Fibroblast of mammary gland (primary cell): ENCODE measurements at regions not wholly inside any gene's neighbourhood (a gene's known extent, or its start where the extent isn't known, plus 50 kb on each side); places are given as distances from the start of the nearest gene placed in this dataset.

Experiments
- DNase-seq: peaks from one replicate; pipeline ENCODE4 v3.0.0-alpha.2; 2010; ENCODE audit warnings: low read depth
- H3K4me3 ChIP-seq: 2 replicates; pipeline ENCODE4 v1.5.1; 2011; ENCODE audit warnings: low read depth, mild to moderate bottlenecking, low read length, moderate library complexity; ENCODE audit not compliant: control insufficient read depth
- TF ChIP-seq, protein P1 (sequence below): conservative IDR thresholded peaks from 2 replicates; pipeline ENCODE4 v1.5.1; 2011; ENCODE audit warnings: low read depth, low read length, inconsistent platforms; ENCODE audit not compliant: control insufficient read depth, insufficient read depth

- TF ChIP-seq, protein P1, sequence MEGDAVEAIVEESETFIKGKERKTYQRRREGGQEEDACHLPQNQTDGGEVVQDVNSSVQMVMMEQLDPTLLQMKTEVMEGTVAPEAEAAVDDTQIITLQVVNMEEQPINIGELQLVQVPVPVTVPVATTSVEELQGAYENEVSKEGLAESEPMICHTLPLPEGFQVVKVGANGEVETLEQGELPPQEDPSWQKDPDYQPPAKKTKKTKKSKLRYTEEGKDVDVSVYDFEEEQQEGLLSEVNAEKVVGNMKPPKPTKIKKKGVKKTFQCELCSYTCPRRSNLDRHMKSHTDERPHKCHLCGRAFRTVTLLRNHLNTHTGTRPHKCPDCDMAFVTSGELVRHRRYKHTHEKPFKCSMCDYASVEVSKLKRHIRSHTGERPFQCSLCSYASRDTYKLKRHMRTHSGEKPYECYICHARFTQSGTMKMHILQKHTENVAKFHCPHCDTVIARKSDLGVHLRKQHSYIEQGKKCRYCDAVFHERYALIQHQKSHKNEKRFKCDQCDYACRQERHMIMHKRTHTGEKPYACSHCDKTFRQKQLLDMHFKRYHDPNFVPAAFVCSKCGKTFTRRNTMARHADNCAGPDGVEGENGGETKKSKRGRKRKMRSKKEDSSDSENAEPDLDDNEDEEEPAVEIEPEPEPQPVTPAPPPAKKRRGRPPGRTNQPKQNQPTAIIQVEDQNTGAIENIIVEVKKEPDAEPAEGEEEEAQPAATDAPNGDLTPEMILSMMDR: no peak
- no peak for DNase-seq
- H3K4me3 ChIP-seq: no peak overlapping the region
Observed at GRCh38 chr6:91341473-91341872, 754.6 kb upstream of the MAP3K7 start.

DNA sequence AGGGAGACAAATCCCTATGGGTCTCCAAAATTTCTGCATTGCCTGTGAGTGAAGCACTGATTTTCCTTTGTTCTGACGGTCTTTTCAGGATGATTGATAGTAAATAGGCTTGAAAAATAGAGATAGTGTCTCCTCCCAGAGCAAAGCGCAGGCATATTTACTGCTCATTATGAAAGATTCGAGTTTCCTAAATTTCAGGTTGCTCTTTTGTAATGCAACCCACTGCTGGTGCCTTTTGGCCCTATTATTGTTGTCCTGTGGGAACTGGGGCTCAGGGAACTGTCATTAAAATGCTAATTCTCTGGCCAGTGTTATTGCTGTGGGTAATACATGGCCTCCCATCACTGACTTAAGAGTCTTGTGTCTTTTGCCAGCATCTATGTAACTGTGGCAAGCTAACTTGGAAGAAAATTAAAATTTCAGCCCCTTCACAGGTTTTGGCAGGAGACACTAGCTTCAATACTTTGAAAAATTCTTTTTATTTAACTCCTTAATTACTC is 754.1 kb upstream of the MAP3K7 start:
- TF ChIP-seq, protein P1: no peak
- DNase-seq: no peak
- H3K4me3 ChIP-seq: no peak overlapping the region

DNA sequence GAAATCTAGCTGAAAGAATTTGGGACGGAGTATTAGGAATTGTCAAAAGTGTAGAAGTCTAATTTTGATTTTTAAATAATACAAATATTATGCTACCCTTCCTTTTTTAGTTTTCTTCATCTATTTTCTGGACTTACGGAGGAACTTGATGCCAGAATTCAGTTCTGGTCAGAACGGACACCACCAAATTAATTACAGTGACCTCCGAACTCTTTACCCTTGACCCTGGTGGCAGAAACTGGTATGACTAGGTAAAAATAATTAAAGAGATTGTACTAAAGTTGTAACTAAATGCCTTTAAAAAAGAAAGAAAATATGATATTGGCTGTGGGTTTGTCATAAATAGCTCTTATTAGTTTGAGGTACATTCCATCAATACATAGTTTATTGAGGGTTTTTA is 751.1 kb upstream of the MAP3K7 start:
- no peak for DNase-seq
- no peak overlapping the region for H3K4me3 ChIP-seq
- TF ChIP-seq, protein P1: peak; percentile 20

GRCh38 chr6:91330896-91331295 is 744.0 kb upstream of the MAP3K7 start:
- DNase-seq: no peak
- TF ChIP-seq, protein P1: no peak
- H3K4me3 ChIP-seq: no peak overlapping the region

- no peak for DNase-seq
- TF ChIP-seq, protein P1: no peak
- H3K4me3 ChIP-seq: no peak overlapping the region
Observed at GRCh38 chr6:91328241-91328640, 741.4 kb upstream of the MAP3K7 start.

GRCh38 chr6:91324711-91325110 is 737.8 kb upstream of the MAP3K7 start:
- no peak for DNase-seq
- TF ChIP-seq, protein P1: no peak
- H3K4me3 ChIP-seq: no peak overlapping the region

DNA sequence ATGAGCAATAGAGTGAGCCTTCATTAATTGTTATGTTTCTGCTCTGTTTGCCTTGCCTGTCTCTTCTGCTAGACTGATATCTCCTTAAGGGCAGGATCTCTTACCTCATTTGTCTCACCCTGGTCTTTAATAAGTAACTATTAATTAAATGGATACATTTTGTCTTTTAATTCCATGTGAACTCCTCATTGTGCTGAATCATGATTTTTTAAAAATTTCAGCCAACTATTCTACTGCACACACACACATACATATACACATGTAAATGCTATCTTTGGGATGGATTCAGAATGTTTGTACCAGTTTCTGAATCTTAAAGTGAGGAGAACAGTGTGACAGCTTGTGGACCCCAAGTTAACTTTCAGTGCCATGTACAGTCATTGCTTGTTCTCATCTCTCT is 731.1 kb upstream of the MAP3K7 start:
- TF ChIP-seq, protein P1: no peak
- no peak for DNase-seq
- H3K4me3 ChIP-seq: no peak overlapping the region
